ENCODE measurements at regions not wholly inside any gene's neighbourhood (a gene's known extent, or its start where the extent isn't known, plus 50 kb on each side); places are given as distances from the start of the nearest gene placed in this dataset.
"Not testable (repeated sequence)": the region's sequence is repeated elsewhere in the genome, so short reads cannot be mapped to it uniquely, and the experiment has no call there.

- DNase-seq (ENCODE audit: low spot score) = no peak
These were observed 662.5 kb downstream of the LUZP2 start for GRCh38 chr11:25159341-25159740.

GRCh38 chr11:25163421-25163820 lies 666.6 kb downstream of the LUZP2 start:
- DNase-seq (ENCODE audit: low spot score) = no peak

- DNase-seq (ENCODE audit: low spot score) = no peak
These were observed 683.3 kb downstream of the LUZP2 start for GRCh38 chr11:25180187-25180586.

GRCh38 chr11:25183411-25183810 lies 686.6 kb downstream of the LUZP2 start:
- no peak for DNase-seq (ENCODE audit: low spot score)

- DNase-seq (ENCODE audit: low spot score) = no peak
These were observed 700.7 kb downstream of the LUZP2 start for GRCh38 chr11:25197515-25197914.

GRCh38 chr11:25198704-25199103 lies 701.9 kb downstream of the LUZP2 start:
- DNase-seq (ENCODE audit: low spot score) = no peak

GRCh38 chr11:25200925-25201324 lies 704.1 kb downstream of the LUZP2 start:
- DNase-seq (ENCODE audit: low spot score) = no peak

- DNase-seq (ENCODE audit: low spot score) = no peak
These were observed 709.9 kb downstream of the LUZP2 start for GRCh38 chr11:25206762-25207161.

- no peak for DNase-seq (ENCODE audit: low spot score)
These were observed 714.9 kb downstream of the LUZP2 start for GRCh38 chr11:25211635-25212254.

- no peak for DNase-seq (ENCODE audit: low spot score)
These were observed 717.8 kb downstream of the LUZP2 start for GRCh38 chr11:25214535-25215176.

GRCh38 chr11:25218036-25218435 lies 721.2 kb downstream of the LUZP2 start:
- DNase-seq (ENCODE audit: low spot score) = no peak

GRCh38 chr11:25225078-25225477 lies 728.2 kb downstream of the LUZP2 start:
- DNase-seq (ENCODE audit: low spot score) = no peak

- no peak for DNase-seq (ENCODE audit: low spot score)
These were observed 746.1 kb downstream of the LUZP2 start for GRCh38 chr11:25242928-25243327.

GRCh38 chr11:25244126-25244525 lies 747.3 kb downstream of the LUZP2 start:
- no peak for DNase-seq (ENCODE audit: low spot score)

GRCh38 chr11:25247336-25247735 lies 750.5 kb downstream of the LUZP2 start:
- no peak for DNase-seq (ENCODE audit: low spot score)

- DNase-seq (ENCODE audit: low spot score) = no peak
These were observed 756.0 kb downstream of the LUZP2 start for GRCh38 chr11:25252854-25253253.

GRCh38 chr11:25263861-25264260 lies 767.0 kb downstream of the LUZP2 start:
- DNase-seq (ENCODE audit: low spot score) = not testable (repeated sequence)

GRCh38 chr11:25271301-25271700 lies 774.4 kb downstream of the LUZP2 start:
- no peak for DNase-seq (ENCODE audit: low spot score)

GRCh38 chr11:25272214-25272613 lies 775.4 kb downstream of the LUZP2 start:
- no peak for DNase-seq (ENCODE audit: low spot score)

GRCh38 chr11:25280821-25281220 lies 784.0 kb downstream of the LUZP2 start:
- DNase-seq (ENCODE audit: low spot score) = not testable (repeated sequence)

GRCh38 chr11:25293166-25293565 lies 796.3 kb downstream of the LUZP2 start:
- no peak for DNase-seq (ENCODE audit: low spot score)

- DNase-seq (ENCODE audit: low spot score) = no peak
These were observed 801.6 kb downstream of the LUZP2 start for GRCh38 chr11:25298450-25298849.

GRCh38 chr11:25309818-25310217 lies 813.0 kb downstream of the LUZP2 start:
- no peak for DNase-seq (ENCODE audit: low spot score)

- DNase-seq (ENCODE audit: low spot score) = no peak
These were observed 820.4 kb downstream of the LUZP2 start for GRCh38 chr11:25317216-25317615.

Data from iPS-NIHi11 (cell line).